ENCODE measurements at regions not wholly inside any gene's neighbourhood (a gene's known extent, or its start where the extent isn't known, plus 50 kb on each side); places are given as distances from the start of the nearest gene placed in this dataset.

- in situ Hi-C loops (cut with MboI; ENCODE audit: low pct_unique_long_range_greater_than_20kb, low sequenced_read_pairs): no loop called here
Observed at GRCh38 chr5:2958976-2959375, 207.5 kb upstream of the IRX2 start.

GRCh38 chr5:2948875-2949274, 197.4 kb upstream of the IRX2 start:
- no peak for DNase-seq
- in situ Hi-C loops (cut with MboI; ENCODE audit: low pct_unique_long_range_greater_than_20kb, low sequenced_read_pairs): no loop called here

More at GRCh38 chr5:2958976-2959375, 207.5 kb upstream of the IRX2 start:
- no peak for DNase-seq

GRCh38 chr5:2946315-2946714, 194.8 kb upstream of the IRX2 start:
- no peak for DNase-seq
- in situ Hi-C loops (cut with MboI; ENCODE audit: low pct_unique_long_range_greater_than_20kb, low sequenced_read_pairs): no loop called here

GRCh38 chr5:2936413-2936812, 184.9 kb upstream of the IRX2 start:
- in situ Hi-C loops (cut with MboI; ENCODE audit: low pct_unique_long_range_greater_than_20kb, low sequenced_read_pairs): no loop called here
- no peak for DNase-seq

GRCh38 chr5:2929779-2930178, 178.3 kb upstream of the IRX2 start:
- in situ Hi-C loops (cut with MboI; ENCODE audit: low pct_unique_long_range_greater_than_20kb, low sequenced_read_pairs): no loop called here
- no peak for DNase-seq

- in situ Hi-C loops (cut with MboI; ENCODE audit: low pct_unique_long_range_greater_than_20kb, low sequenced_read_pairs): no loop called here
- DNase-seq: no peak
Observed at GRCh38 chr5:2921651-2922050, 170.2 kb upstream of the IRX2 start.

GRCh38 chr5:2921176-2921575, 169.7 kb upstream of the IRX2 start:
- DNase-seq: no peak
- in situ Hi-C loops (cut with MboI; ENCODE audit: low pct_unique_long_range_greater_than_20kb, low sequenced_read_pairs): no loop called here

GRCh38 chr5:2920312-2920711, 168.8 kb upstream of the IRX2 start:
- DNase-seq: no peak
- in situ Hi-C loops (cut with MboI; ENCODE audit: low pct_unique_long_range_greater_than_20kb, low sequenced_read_pairs): no loop called here

GRCh38 chr5:2919310-2920018, 168.0 kb upstream of the IRX2 start:
- DNase-seq: no peak
- in situ Hi-C loops (cut with MboI; ENCODE audit: low pct_unique_long_range_greater_than_20kb, low sequenced_read_pairs): no loop called here

GRCh38 chr5:2917524-2917923, 166.0 kb upstream of the IRX2 start:
- in situ Hi-C loops (cut with MboI; ENCODE audit: low pct_unique_long_range_greater_than_20kb, low sequenced_read_pairs): no loop called here
- no peak for DNase-seq

- in situ Hi-C loops (cut with MboI; ENCODE audit: low pct_unique_long_range_greater_than_20kb, low sequenced_read_pairs): no loop called here
- no peak for DNase-seq
Observed at GRCh38 chr5:2917093-2917492, 165.6 kb upstream of the IRX2 start.

GRCh38 chr5:2916076-2916682, 164.7 kb upstream of the IRX2 start:
- in situ Hi-C loops (cut with MboI; ENCODE audit: low pct_unique_long_range_greater_than_20kb, low sequenced_read_pairs): no loop called here
- no peak for DNase-seq

GRCh38 chr5:2914981-2915484, 163.6 kb upstream of the IRX2 start:
- in situ Hi-C loops (cut with MboI; ENCODE audit: low pct_unique_long_range_greater_than_20kb, low sequenced_read_pairs): no loop called here
- no peak for DNase-seq

GRCh38 chr5:2914022-2914661, 162.7 kb upstream of the IRX2 start:
- DNase-seq: no peak
- in situ Hi-C loops (cut with MboI; ENCODE audit: low pct_unique_long_range_greater_than_20kb, low sequenced_read_pairs): no loop called here

GRCh38 chr5:2913281-2913680, 161.8 kb upstream of the IRX2 start:
- in situ Hi-C loops (cut with MboI; ENCODE audit: low pct_unique_long_range_greater_than_20kb, low sequenced_read_pairs): no loop called here
- DNase-seq: no peak

GRCh38 chr5:2912741-2913140, 161.3 kb upstream of the IRX2 start:
- no peak for DNase-seq
- in situ Hi-C loops (cut with MboI; ENCODE audit: low pct_unique_long_range_greater_than_20kb, low sequenced_read_pairs): no loop called here

GRCh38 chr5:2910401-2911175, 159.1 kb upstream of the IRX2 start:
- no peak for DNase-seq
- in situ Hi-C loops (cut with MboI; ENCODE audit: low pct_unique_long_range_greater_than_20kb, low sequenced_read_pairs): no loop called here

- no peak for DNase-seq
- in situ Hi-C loops (cut with MboI; ENCODE audit: low pct_unique_long_range_greater_than_20kb, low sequenced_read_pairs): no loop called here
Observed at GRCh38 chr5:2909035-2909434, 157.6 kb upstream of the IRX2 start.

GRCh38 chr5:2908086-2908485, 156.6 kb upstream of the IRX2 start:
- no peak for DNase-seq
- in situ Hi-C loops (cut with MboI; ENCODE audit: low pct_unique_long_range_greater_than_20kb, low sequenced_read_pairs): no loop called here
